Tibial artery (tissue), 4 donors: ENCODE measurements at regions not wholly inside any gene's neighbourhood (a gene's known extent, or its start where the extent isn't known, plus 50 kb on each side); places are given as distances from the start of the nearest gene placed in this dataset.

Source experiments
- DNase-seq, 2 donors: peaks; one replicate each; pipeline ENCODE4 v3.0.0-alpha.2; 2019
- H3K27ac ChIP-seq, 2 donors: fragments of 200-600 bp; sonication (generic) in 1 of 2; 1 replicate in 1 of 2; 2 replicates in 1 of 2; pipeline ENCODE4 v1.5.1; 2018 to 2019; ENCODE audit warnings: mild to moderate bottlenecking in 1 of 2
- H3K27me3 ChIP-seq, 2 donors: fragments of 200-600 bp; sonication (generic) in 1 of 2; one replicate each; pipeline versions ENCODE4 v1.5.1 to v1.6.0; 2016 to 2019
- H3K36me3 ChIP-seq, 3 donors: fragments of 200-600 bp; sonication (generic) in 2 of 3; one replicate each; pipeline ENCODE4 v1.5.1; 2016 to 2019; ENCODE audit warnings: mild to moderate bottlenecking in 2 of 3
- H3K4me1 ChIP-seq, 4 donors: fragments of 200-600 bp; sonication (generic) in 2 of 4; 1 replicate in 3 of 4; 2 replicates in 1 of 4; pipeline ENCODE4 v1.5.1; 2016 to 2019
- H3K4me3 ChIP-seq, 2 donors: fragments of 200-600 bp; sonication (generic) in 1 of 2; 1 replicate in 1 of 2; 2 replicates in 1 of 2; pipeline ENCODE4 v1.5.1; 2018 to 2019; ENCODE audit warnings: mild to moderate bottlenecking in 2 of 2
- H3K9me3 ChIP-seq, 3 donors: fragments of 200-600 bp; sonication (generic) in 1 of 3; one replicate each; pipeline ENCODE4 v1.5.1; 2016 to 2019
- CTCF ChIP-seq, 2 experiments: fragments of 200-600 bp in 1 of 2; fragments of 450-650 bp in 1 of 2; IDR thresholded peaks; one replicate each; pipeline ENCODE4 v1.5.1; 2017 to 2019; ENCODE audit warnings: antibody characterized with exemption in 2 of 2, mild to moderate bottlenecking in 1 of 2, moderate library complexity in 1 of 2
- intact Hi-C: fragments of 100-400 bp; cut with DNase I; formaldehyde crosslinking; loops from one replicate; pipeline ENCODE4 v1.15.0; 2023; ENCODE audit warnings: low total_unique reads

GRCh38 chr6:4511641-4512020 lies 264.6 kb upstream of the CDYL start:
- Histone ChIP-seq H3K9me3 (no peaks in the 10 kb centered on the region), H3K27ac (no peak overlapping the region), H3K27me3 (no peaks in the 10 kb centered on the region), H3K4me1 (no peaks in the 10 kb centered on the region), H3K4me3 (no peak overlapping the region), H3K36me3 (no peaks in the 10 kb centered on the region)
- intact Hi-C loops: no loop called here
- DNase-seq: no peak
- no peak for TF ChIP-seq CTCF (IDR thresholded peaks at IDR 0.05)

GRCh38 chr6:4510906-4511640 lies 265.1 kb upstream of the CDYL start:
- H3K36me3 ChIP-seq: no peaks in the 10 kb centered on the region
- H3K27me3 ChIP-seq: no peaks in the 10 kb centered on the region
- H3K27ac ChIP-seq: no peak overlapping the region
- no peak overlapping the region for H3K4me3 ChIP-seq
- H3K4me1 ChIP-seq: no peaks in the 10 kb centered on the region
- H3K9me3 ChIP-seq: no peaks in the 10 kb centered on the region
- TF ChIP-seq CTCF (IDR thresholded peaks at IDR 0.05): no peak
- DNase-seq: no peak
- intact Hi-C loops: no loop called here

- no peak for DNase-seq
- no peaks in the 10 kb centered on the region for H3K4me1 ChIP-seq
- no peak for TF ChIP-seq CTCF (IDR thresholded peaks at IDR 0.05)
- H3K4me3 ChIP-seq: no peak overlapping the region
- no peaks in the 10 kb centered on the region for H3K27me3 ChIP-seq
- H3K36me3 ChIP-seq: no peaks in the 10 kb centered on the region
- intact Hi-C loops: no loop called here
- H3K9me3 ChIP-seq: no peaks in the 10 kb centered on the region
- H3K27ac ChIP-seq: no peak overlapping the region
Observed at GRCh38 chr6:4510317-4510716, 265.9 kb upstream of the CDYL start.

GRCh38 chr6:4509506-4509905 lies 266.7 kb upstream of the CDYL start:
- H3K36me3 ChIP-seq: no peaks in the 10 kb centered on the region
- TF ChIP-seq CTCF (IDR thresholded peaks at IDR 0.05): no peak
- H3K4me3 ChIP-seq: no peak overlapping the region
- no peak overlapping the region for H3K27ac ChIP-seq
- H3K27me3 ChIP-seq: no peaks in the 10 kb centered on the region
- DNase-seq: no peak
- H3K9me3 ChIP-seq: no peaks in the 10 kb centered on the region
- intact Hi-C loops: no loop called here
- H3K4me1 ChIP-seq: no peaks in the 10 kb centered on the region

GRCh38 chr6:4506792-4507191 lies 269.4 kb upstream of the CDYL start:
- intact Hi-C loops: no loop called here
- Histone ChIP-seq H3K4me3 (no peak overlapping the region), H3K27ac (no peak overlapping the region), H3K36me3 (no peaks in the 10 kb centered on the region), H3K4me1 (no peaks in the 10 kb centered on the region), H3K9me3 (no peaks in the 10 kb centered on the region), H3K27me3 (no peaks in the 10 kb centered on the region)
- TF ChIP-seq CTCF (IDR thresholded peaks at IDR 0.05): no peak
- DNase-seq: no peak

- Histone ChIP-seq H3K27me3 (no peaks in the 10 kb centered on the region), H3K9me3 (no peaks in the 10 kb centered on the region)
Observed at GRCh38 chr6:4506223-4506622, 270.0 kb upstream of the CDYL start.

More at GRCh38 chr6:4506223-4506622, 270.0 kb upstream of the CDYL start:
- DNase-seq: no peak
- no peaks in the 10 kb centered on the region for H3K36me3 ChIP-seq
- intact Hi-C loops: no loop called here
- no peaks in the 10 kb centered on the region for H3K4me1 ChIP-seq
- no peak overlapping the region for H3K4me3 ChIP-seq
- TF ChIP-seq CTCF (IDR thresholded peaks at IDR 0.05): no peak
- no peak overlapping the region for H3K27ac ChIP-seq
